Effector memory CD4-positive, alpha-beta T cell (primary cell): ENCODE measurements at regions not wholly inside any gene's neighbourhood (a gene's known extent, or its start where the extent isn't known, plus 50 kb on each side); places are given as distances from the start of the nearest gene placed in this dataset.

Experiments
- DNase-seq, 3 donors: peaks; one replicate each; pipeline ENCODE4 v3.0.0-alpha.2; 2020
- H3K27ac ChIP-seq: 2 replicates; pipeline ENCODE4 v1.7.0; 2013; ENCODE audit warnings: mild to moderate bottlenecking, low read length, moderate library complexity; ENCODE audit not compliant: insufficient read depth, poor library complexity, severe bottlenecking
- H3K27me3 ChIP-seq: replicated peaks from 2 replicates; pipeline ENCODE4 v1.7.0; 2013; ENCODE audit warnings: mild to moderate bottlenecking, low read length; ENCODE audit not compliant: insufficient read depth, control insufficient read depth, poor library complexity, severe bottlenecking
- H3K36me3 ChIP-seq: 2 replicates; pipeline ENCODE4 v1.7.0; 2013; ENCODE audit warnings: mild to moderate bottlenecking, low read length, moderate library complexity; ENCODE audit not compliant: control insufficient read depth, insufficient read depth
- H3K4me1 ChIP-seq: 2 replicates; pipeline ENCODE4 v1.7.0; 2013; ENCODE audit warnings: low read length, mild to moderate bottlenecking; ENCODE audit not compliant: control insufficient read depth, insufficient read depth, poor library complexity, severe bottlenecking
- H3K4me3 ChIP-seq: 2 replicates; pipeline ENCODE4 v1.7.0; 2013; ENCODE audit warnings: low read length, low read depth, mild to moderate bottlenecking; ENCODE audit not compliant: insufficient read depth, poor library complexity, severe bottlenecking
- H3K9me3 ChIP-seq: 2 replicates; pipeline ENCODE4 v1.7.0; 2013; ENCODE audit warnings: mild to moderate bottlenecking, low read length, moderate library complexity; ENCODE audit not compliant: control insufficient read depth

DNA sequence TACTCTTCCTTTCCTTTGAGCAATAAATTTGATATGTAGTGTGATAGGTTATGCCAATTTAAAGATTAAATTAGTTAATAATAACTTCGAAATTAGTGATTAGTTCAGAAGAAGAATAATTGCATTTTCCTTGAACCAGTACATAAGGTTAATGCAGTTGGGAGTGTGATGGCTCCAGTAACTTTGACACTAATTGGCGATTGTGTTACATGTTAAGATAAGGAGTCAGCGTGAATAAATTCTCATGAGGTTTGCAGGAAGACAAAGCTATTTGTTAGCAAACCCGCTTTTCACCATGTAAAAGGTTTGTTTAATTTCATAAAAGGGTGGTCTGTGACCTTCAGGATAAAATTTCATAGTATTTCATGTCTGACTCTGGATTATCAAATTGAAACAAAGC lies 1226.8 kb downstream of the SLC16A7 start:
- H3K4me1 ChIP-seq: no peaks in the 10 kb centered on the region
- H3K27ac ChIP-seq: no peak overlapping the region
- DNase-seq: no peak
- H3K27me3 ChIP-seq: no peaks in the 10 kb centered on the region
- no peaks in the 10 kb centered on the region for H3K9me3 ChIP-seq
- no peak overlapping the region for H3K4me3 ChIP-seq
- H3K36me3 ChIP-seq: no peaks in the 10 kb centered on the region

DNA sequence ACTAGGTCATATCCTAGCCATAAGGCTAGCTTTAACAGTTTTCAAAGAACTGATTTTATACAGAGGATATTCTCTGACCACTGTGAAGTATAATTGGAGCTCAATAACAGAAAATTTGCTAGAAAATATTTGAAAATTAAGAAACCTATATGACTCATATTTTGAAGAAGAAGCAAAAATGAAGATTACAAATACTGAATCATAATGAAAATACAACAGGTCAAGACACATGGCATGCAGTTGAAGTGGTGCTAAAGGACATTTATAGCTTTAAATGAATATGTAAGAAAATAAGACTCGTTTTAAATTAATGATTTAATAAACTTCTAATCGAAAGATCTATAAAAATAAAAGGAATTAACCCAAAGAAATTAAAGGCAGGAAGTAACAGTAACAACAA lies 1234.6 kb downstream of the SLC16A7 start:
- DNase-seq: no peak
- H3K27me3 ChIP-seq: no peaks in the 10 kb centered on the region
- no peaks in the 10 kb centered on the region for H3K4me1 ChIP-seq
- no peak overlapping the region for H3K27ac ChIP-seq
- H3K4me3 ChIP-seq: no peak overlapping the region
- no peaks in the 10 kb centered on the region for H3K9me3 ChIP-seq
- no peaks in the 10 kb centered on the region for H3K36me3 ChIP-seq

DNA sequence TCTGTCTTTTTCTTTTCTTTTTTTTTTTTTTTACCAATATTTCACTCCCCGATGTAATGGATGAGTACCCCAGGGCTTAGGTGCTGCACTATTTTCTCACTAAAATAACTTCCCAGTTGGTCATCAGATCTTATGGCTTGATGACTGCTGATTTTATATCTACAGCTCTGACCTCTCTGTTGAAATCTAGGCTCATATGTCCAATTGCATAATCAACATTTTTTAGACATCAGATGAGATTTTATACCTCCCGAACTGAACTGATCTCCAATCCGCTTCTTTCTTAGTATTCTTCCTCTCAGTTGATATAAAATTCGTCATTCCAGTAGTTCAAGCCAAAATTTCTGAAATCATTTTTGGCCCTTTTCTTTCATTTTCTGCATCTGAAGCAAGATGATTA lies 1236.5 kb downstream of the SLC16A7 start:
- Histone ChIP-seq H3K27ac (no peak overlapping the region), H3K9me3 (no peaks in the 10 kb centered on the region), H3K27me3 (no peaks in the 10 kb centered on the region), H3K4me3 (no peak overlapping the region), H3K4me1 (no peaks in the 10 kb centered on the region), H3K36me3 (no peaks in the 10 kb centered on the region)
- DNase-seq: no peak

DNA sequence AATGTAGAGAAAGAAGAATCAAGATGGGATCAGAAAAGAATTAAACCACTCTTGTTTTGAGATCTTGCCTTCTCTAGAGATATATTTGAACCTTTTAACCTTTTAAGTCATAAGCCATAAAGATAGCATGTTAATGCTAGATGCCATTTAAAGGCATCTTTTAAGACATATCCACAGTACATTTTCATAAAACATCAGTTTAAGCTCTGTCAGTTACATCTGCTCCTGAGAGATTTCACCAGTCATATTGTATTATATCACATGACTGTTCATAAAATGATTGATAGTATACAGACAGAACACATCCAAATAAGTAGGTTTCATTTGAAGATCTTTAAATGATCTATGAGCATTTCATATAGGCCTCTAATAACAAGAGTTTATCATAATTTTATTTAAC lies 1238.5 kb downstream of the SLC16A7 start:
- Histone ChIP-seq H3K36me3 (no peaks in the 10 kb centered on the region), H3K27ac (no peak overlapping the region), H3K9me3 (no peaks in the 10 kb centered on the region), H3K27me3 (no peaks in the 10 kb centered on the region), H3K4me1 (no peaks in the 10 kb centered on the region), H3K4me3 (no peak overlapping the region)
- DNase-seq: no peak

DNA sequence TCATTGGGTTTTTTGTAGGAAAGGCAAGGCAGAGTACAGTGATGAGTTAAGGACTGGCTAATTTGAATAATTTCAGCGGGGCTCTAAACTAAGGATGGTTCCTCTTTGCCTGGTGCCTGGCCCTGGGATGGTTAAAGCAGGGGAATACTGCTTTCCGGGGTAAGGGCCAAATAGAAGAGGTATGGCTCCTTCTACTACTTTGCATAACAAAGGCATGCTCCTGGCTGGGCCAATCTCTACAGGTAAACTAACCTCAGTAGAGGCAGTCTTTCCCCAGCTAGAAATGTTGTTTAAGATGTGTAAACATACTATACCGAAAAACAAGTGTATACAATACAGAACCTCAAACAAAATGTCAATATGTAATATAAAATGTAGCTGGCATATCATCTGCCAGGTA lies 1239.0 kb downstream of the SLC16A7 start:
- Histone ChIP-seq H3K4me1 (no peaks in the 10 kb centered on the region), H3K4me3 (no peak overlapping the region), H3K27me3 (no peaks in the 10 kb centered on the region), H3K9me3 (no peaks in the 10 kb centered on the region), H3K27ac (no peak overlapping the region), H3K36me3 (no peaks in the 10 kb centered on the region)
- no peak for DNase-seq

GRCh38 chr12:60836651-60837050 lies 1240.8 kb downstream of the SLC16A7 start:
- Histone ChIP-seq H3K27me3 (no peaks in the 10 kb centered on the region), H3K27ac (no peak overlapping the region), H3K9me3 (no peaks in the 10 kb centered on the region), H3K4me3 (no peak overlapping the region), H3K36me3 (no peaks in the 10 kb centered on the region), H3K4me1 (no peaks in the 10 kb centered on the region)
- no peak for DNase-seq

GRCh38 chr12:60842181-60842580 lies 1246.4 kb downstream of the SLC16A7 start:
- H3K4me1 ChIP-seq: no peaks in the 10 kb centered on the region
- no peaks in the 10 kb centered on the region for H3K27me3 ChIP-seq
- H3K27ac ChIP-seq: no peak overlapping the region
- H3K4me3 ChIP-seq: no peak overlapping the region
- no peaks in the 10 kb centered on the region for H3K9me3 ChIP-seq
- no peak for DNase-seq
- H3K36me3 ChIP-seq: no peaks in the 10 kb centered on the region

GRCh38 chr12:60844101-60844500 lies 1248.3 kb downstream of the SLC16A7 start:
- Histone ChIP-seq H3K4me1 (no peaks in the 10 kb centered on the region), H3K9me3 (no peaks in the 10 kb centered on the region), H3K27me3 (no peaks in the 10 kb centered on the region), H3K36me3 (no peaks in the 10 kb centered on the region), H3K4me3 (no peak overlapping the region), H3K27ac (no peak overlapping the region)
- DNase-seq: no peak

DNA sequence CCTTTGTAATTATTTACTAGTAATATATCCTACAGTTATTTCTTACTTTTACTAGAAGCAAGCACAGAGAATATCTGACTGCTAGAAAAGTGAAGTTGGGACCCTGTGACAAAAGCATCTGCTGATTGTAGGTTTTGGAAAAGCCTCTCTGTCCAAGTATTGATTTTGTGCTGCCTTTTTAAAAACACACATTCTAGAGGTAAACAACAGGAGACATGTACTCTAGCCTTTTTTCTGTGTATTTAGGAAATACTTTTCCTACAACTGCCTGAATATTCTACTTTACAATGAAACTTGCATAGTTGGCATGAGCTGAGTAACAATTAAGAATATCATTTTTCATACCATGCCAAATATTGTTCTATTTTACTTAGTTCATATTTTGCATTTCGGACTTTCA lies 1249.0 kb downstream of the SLC16A7 start:
- no peak overlapping the region for H3K4me3 ChIP-seq
- H3K9me3 ChIP-seq: no peaks in the 10 kb centered on the region
- no peak overlapping the region for H3K27ac ChIP-seq
- no peaks in the 10 kb centered on the region for H3K27me3 ChIP-seq
- no peak for DNase-seq
- H3K36me3 ChIP-seq: no peaks in the 10 kb centered on the region
- no peaks in the 10 kb centered on the region for H3K4me1 ChIP-seq

DNA sequence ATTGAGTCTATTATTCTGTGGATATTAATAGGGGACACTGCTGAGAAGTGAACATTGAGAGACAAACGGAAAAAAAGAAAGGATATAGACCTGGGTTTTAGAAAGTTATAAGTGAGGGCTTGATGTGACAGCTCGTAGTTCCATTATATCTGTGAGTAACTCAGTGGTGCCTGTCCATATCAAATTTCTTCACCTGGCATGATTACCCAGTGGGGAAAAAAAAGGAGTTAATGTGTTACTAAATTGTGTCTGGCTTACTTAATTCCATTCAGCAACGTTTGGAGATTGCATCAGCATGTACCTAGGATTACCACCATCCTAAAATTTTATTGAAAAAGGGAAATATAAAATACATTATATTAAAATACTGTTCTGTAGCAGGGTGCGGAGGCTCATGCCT lies 1249.9 kb downstream of the SLC16A7 start:
- DNase-seq: no peak
- H3K4me3 ChIP-seq: no peak overlapping the region

GRCh38 chr12:60847281-60847680 lies 1251.5 kb downstream of the SLC16A7 start:
- H3K4me1 ChIP-seq: no peaks in the 10 kb centered on the region
- H3K27ac ChIP-seq: no peak overlapping the region
- no peak for DNase-seq
- H3K27me3 ChIP-seq: no peaks in the 10 kb centered on the region
- no peaks in the 10 kb centered on the region for H3K9me3 ChIP-seq
- no peak overlapping the region for H3K4me3 ChIP-seq
- no peaks in the 10 kb centered on the region for H3K36me3 ChIP-seq

More for the DNA sequence above, 1249.9 kb downstream of the SLC16A7 start:
- H3K27ac ChIP-seq: no peak overlapping the region
- H3K27me3 ChIP-seq: no peaks in the 10 kb centered on the region
- no peaks in the 10 kb centered on the region for H3K4me1 ChIP-seq
- H3K36me3 ChIP-seq: no peaks in the 10 kb centered on the region
- H3K9me3 ChIP-seq: no peaks in the 10 kb centered on the region
